WTC11 (cell line): ENCODE measurements at regions not wholly inside any gene's neighbourhood (a gene's known extent, or its start where the extent isn't known, plus 50 kb on each side); places are given as distances from the start of the nearest gene placed in this dataset.

Experiments used
- ATAC-seq: fragments of 200-7000 bp; cut with Tn5 transposase; 2 replicates; pipeline ENCODE4 v1.10.0; 2021; ENCODE audit warnings: mild to moderate bottlenecking, moderate library complexity
- CTCF ChIA-PET: fragments of 300-600 bp; sonication (Branson Sonifier 250); formaldehyde crosslinking; loops from one replicate; lab custom pipeline; 2021; ENCODE audit warnings: antibody characterized with exemption; lab: Charles Lee
- POLR2A ChIA-PET: fragments of 350-600 bp; sonication (Branson Sonifier 250); formaldehyde crosslinking; loops from one replicate; lab custom pipeline; 2021; ENCODE audit warnings: antibody characterized with exemption; lab: Charles Lee
- DNase-seq: peaks from one replicate; pipeline ENCODE4 v3.0.0; 2021; ENCODE audit warnings: low spot score
- H3K27ac Mint-ChIP-seq: 2 replicates; pipeline ENCODE4 v1.8.0; 2021; ENCODE audit warnings: mixed read lengths
- H3K27me3 Mint-ChIP-seq: 2 replicates; pipeline ENCODE4 v1.8.0; 2021; ENCODE audit warnings: low read depth, mild to moderate bottlenecking, moderate library complexity, mixed read lengths
- H3K36me3 Mint-ChIP-seq: 2 replicates; pipeline ENCODE4 v1.8.0; 2021; ENCODE audit warnings: mixed read lengths
- H3K4me1 Mint-ChIP-seq: 2 replicates; pipeline ENCODE4 v1.8.0; 2022; ENCODE audit warnings: mixed read lengths
- H3K4me3 Mint-ChIP-seq: 2 replicates; pipeline ENCODE4 v1.8.0; 2021; ENCODE audit warnings: mild to moderate bottlenecking, moderate library complexity, mixed read lengths
- H3K9me3 Mint-ChIP-seq: 2 replicates; pipeline ENCODE4 v1.8.0; 2021; ENCODE audit warnings: mixed read lengths
- EMX1 ChIP-seq: fragments of 250-450 bp; sonication (Bioruptor Pico); IDR thresholded peaks from 2 replicates; pipeline ENCODE4 v1.8.0; 2021; ENCODE audit warnings: mild to moderate bottlenecking
- FOXK1 ChIP-seq: sonication (generic); formaldehyde crosslinking; IDR thresholded peaks from 2 replicates; pipeline ENCODE4 v1.8.0; 2022; ENCODE audit warnings: mild to moderate bottlenecking, moderate library complexity, missing genetic modification reagents
- GRHL2 ChIP-seq: fragments of 250-450 bp; sonication (Bioruptor Pico); IDR thresholded peaks from 2 replicates; pipeline ENCODE4 v1.8.0; 2022; ENCODE audit warnings: mild to moderate bottlenecking, moderate library complexity; ENCODE audit not compliant: insufficient replicate concordance, severe bottlenecking
- HMGA2 ChIP-seq: fragments of 250-450 bp; sonication (Bioruptor Pico); IDR thresholded peaks from 2 replicates; pipeline ENCODE4 v1.4.0; 2021; ENCODE audit warnings: mild to moderate bottlenecking, moderate library complexity
- NFATC4 ChIP-seq: fragments of 250-450 bp; sonication (Bioruptor Pico); IDR thresholded peaks from 2 replicates; pipeline ENCODE4 v1.9.0; 2021; ENCODE audit warnings: mild to moderate bottlenecking
- PRRX2 ChIP-seq: fragments of 250-450 bp; sonication (Bioruptor Pico); IDR thresholded peaks from 2 replicates; pipeline ENCODE4 v1.8.0; 2021; ENCODE audit warnings: mild to moderate bottlenecking
- RORB ChIP-seq: fragments of 250-450 bp; sonication (Bioruptor Pico); IDR thresholded peaks from 2 replicates; pipeline ENCODE4 v1.9.0; 2021; ENCODE audit warnings: mild to moderate bottlenecking
- SMAD4 ChIP-seq: sonication (generic); formaldehyde crosslinking; IDR thresholded peaks from 2 replicates; pipeline ENCODE4 v1.8.0; 2022; ENCODE audit warnings: mild to moderate bottlenecking, missing genetic modification reagents
- SOX15 ChIP-seq: fragments of 250-450 bp; sonication (Bioruptor Pico); IDR thresholded peaks from 2 replicates; pipeline ENCODE4 v1.9.0; 2021; ENCODE audit warnings: mild to moderate bottlenecking
- TEAD1 ChIP-seq: sonication (generic); formaldehyde crosslinking; IDR thresholded peaks from 2 replicates; pipeline ENCODE4 v1.8.0; 2022; ENCODE audit warnings: mild to moderate bottlenecking, missing genetic modification reagents
- TEAD4 ChIP-seq: sonication (generic); formaldehyde crosslinking; IDR thresholded peaks from 2 replicates; pipeline ENCODE4 v1.8.0; 2022; ENCODE audit warnings: mild to moderate bottlenecking, missing genetic modification reagents
- TP53 ChIP-seq: sonication (generic); formaldehyde crosslinking; IDR thresholded peaks from 2 replicates; pipeline ENCODE4 v1.8.1; 2023; ENCODE audit warnings: mild to moderate bottlenecking, missing genetic modification reagents
- ZBTB21 ChIP-seq: sonication (generic); formaldehyde crosslinking; IDR thresholded peaks from 2 replicates; pipeline ENCODE4 v1.8.1; 2023; ENCODE audit warnings: mild to moderate bottlenecking, missing genetic modification reagents, borderline replicate concordance
- TF ChIP-seq, protein P1 (sequence below): sonication (generic); formaldehyde crosslinking; IDR thresholded peaks from 2 replicates; pipeline ENCODE4 v1.8.0; 2023; ENCODE audit warnings: mild to moderate bottlenecking, missing genetic modification reagents
- TF ChIP-seq, protein P2 (sequence below): sonication (generic); formaldehyde crosslinking; IDR thresholded peaks from 2 replicates; pipeline ENCODE4 v1.8.0; 2023; ENCODE audit warnings: missing genetic modification reagents
- TF ChIP-seq, protein P3 (sequence below): sonication (generic); formaldehyde crosslinking; IDR thresholded peaks from 2 replicates; pipeline ENCODE4 v1.8.1; 2022; ENCODE audit warnings: mild to moderate bottlenecking, missing genetic modification reagents, moderate library complexity, borderline replicate concordance
- TF ChIP-seq, protein P4 (sequence below): sonication (generic); formaldehyde crosslinking; conservative IDR thresholded peaks from 2 replicates; pipeline ENCODE4 v1.8.1; 2022; ENCODE audit warnings: mild to moderate bottlenecking, missing genetic modification reagents
- TF ChIP-seq, protein P5 (sequence below): sonication (generic); formaldehyde crosslinking; IDR thresholded peaks from 2 replicates; pipeline ENCODE4 v1.8.0; 2023; ENCODE audit warnings: missing genetic modification reagents, mild to moderate bottlenecking, borderline replicate concordance
- TF ChIP-seq, protein P6 (sequence below): sonication (generic); formaldehyde crosslinking; IDR thresholded peaks from 2 replicates; pipeline ENCODE4 v1.8.0; 2022; ENCODE audit warnings: mild to moderate bottlenecking, missing genetic modification reagents
- TF ChIP-seq, protein P7 (sequence below): sonication (generic); formaldehyde crosslinking; IDR thresholded peaks from 2 replicates; pipeline ENCODE4 v1.8.0; 2022; ENCODE audit warnings: mild to moderate bottlenecking, missing genetic modification reagents

DNA sequence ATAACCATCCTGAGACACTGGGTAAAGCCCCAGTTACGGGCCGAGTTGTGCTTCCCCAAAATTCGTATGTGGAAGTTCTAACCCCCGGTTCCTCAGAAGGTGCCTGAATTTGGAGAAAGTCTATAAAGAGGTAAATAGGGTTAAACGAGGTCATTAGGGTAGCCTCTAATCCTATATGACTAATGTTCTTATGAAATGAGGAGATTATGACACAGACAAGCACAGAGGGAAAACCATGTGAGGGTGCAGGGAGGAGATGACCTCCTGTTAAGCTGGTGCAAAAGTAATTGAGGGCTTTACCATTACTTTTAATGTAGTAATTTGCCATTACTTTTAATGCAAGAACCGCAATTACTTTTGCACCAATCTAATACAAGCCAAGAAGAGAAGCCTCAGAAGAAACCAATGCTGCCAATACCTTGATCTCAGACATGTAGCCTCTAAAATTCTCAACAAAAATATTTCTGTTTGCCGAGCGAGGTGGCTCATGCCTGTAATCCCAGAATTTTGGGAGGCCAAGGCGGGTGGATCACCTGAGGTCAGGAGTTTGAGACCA lies 260.8 kb downstream of the GPATCH2 start (continued):
- TF ChIP-seq, protein P1, sequence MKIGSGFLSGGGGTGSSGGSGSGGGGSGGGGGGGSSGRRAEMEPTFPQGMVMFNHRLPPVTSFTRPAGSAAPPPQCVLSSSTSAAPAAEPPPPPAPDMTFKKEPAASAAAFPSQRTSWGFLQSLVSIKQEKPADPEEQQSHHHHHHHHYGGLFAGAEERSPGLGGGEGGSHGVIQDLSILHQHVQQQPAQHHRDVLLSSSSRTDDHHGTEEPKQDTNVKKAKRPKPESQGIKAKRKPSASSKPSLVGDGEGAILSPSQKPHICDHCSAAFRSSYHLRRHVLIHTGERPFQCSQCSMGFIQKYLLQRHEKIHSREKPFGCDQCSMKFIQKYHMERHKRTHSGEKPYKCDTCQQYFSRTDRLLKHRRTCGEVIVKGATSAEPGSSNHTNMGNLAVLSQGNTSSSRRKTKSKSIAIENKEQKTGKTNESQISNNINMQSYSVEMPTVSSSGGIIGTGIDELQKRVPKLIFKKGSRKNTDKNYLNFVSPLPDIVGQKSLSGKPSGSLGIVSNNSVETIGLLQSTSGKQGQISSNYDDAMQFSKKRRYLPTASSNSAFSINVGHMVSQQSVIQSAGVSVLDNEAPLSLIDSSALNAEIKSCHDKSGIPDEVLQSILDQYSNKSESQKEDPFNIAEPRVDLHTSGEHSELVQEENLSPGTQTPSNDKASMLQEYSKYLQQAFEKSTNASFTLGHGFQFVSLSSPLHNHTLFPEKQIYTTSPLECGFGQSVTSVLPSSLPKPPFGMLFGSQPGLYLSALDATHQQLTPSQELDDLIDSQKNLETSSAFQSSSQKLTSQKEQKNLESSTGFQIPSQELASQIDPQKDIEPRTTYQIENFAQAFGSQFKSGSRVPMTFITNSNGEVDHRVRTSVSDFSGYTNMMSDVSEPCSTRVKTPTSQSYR (CRISPR knock-in tag), result no peak

DNA sequence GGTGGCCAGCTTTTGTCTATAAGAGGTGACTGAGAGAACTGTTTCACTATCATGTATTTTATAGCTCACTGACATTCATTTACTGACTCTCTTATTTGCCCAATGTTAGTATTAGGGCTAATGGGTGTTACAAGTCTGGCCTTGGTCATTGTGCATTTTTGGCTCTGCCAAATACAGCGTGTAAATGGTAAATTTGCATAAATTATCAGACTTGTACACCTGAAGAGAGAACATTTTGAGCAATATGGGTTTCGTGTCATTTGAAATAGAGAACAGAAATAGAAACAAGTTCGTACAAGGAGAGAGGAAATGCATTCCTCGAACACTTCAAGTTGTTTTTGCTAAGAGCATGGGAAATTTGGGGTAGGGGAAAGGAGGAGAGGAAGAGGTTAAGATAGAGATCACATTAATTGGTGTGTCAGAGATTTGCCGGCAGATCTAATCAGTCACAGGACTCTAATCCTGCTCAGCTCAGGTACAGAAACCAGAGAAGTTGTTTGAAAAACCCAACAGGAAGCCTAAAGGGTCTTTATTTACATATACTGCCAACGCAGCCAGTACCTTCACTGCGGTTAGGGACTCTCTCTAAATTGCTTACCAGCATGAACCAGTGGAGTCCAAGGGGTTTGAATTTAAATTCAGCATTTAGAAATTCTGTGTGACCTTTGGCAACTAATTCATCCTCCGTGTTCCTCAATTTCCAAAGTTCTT lies 261.5 kb downstream of the GPATCH2 start:
- Mint-ChIP-seq H3K4me3 (peak overlapping the region; percentile 47), H3K36me3 (0 out of 2 replicates have a peak, but pooled peaks cover 2% of the 10 kb centered on the region), H3K27ac (no peak overlapping the region), H3K4me1 (peaks cover 44% of the 10 kb centered on the region), H3K9me3 (peaks cover 6% of the 10 kb centered on the region; the same call in 1 of the 2 replicates), H3K27me3 (peaks cover 74% of the 10 kb centered on the region)
- ChIA-PET POLR2A (no interaction called here), CTCF (no interaction called here)
- DNase-seq (no peak), ATAC-seq (peak; percentile 61)
- no peak for TF ChIP-seq TEAD1 (CRISPR knock-in tag)
- no peak for TF ChIP-seq NFATC4 (CRISPR knock-in tag)
- TF ChIP-seq SMAD4 (CRISPR knock-in tag), result no peak
- peak; percentile 50; the same call in 1 of the 2 replicates for TF ChIP-seq FOXK1
- no peak for TF ChIP-seq GRHL2 (CRISPR knock-in tag)

DNA sequence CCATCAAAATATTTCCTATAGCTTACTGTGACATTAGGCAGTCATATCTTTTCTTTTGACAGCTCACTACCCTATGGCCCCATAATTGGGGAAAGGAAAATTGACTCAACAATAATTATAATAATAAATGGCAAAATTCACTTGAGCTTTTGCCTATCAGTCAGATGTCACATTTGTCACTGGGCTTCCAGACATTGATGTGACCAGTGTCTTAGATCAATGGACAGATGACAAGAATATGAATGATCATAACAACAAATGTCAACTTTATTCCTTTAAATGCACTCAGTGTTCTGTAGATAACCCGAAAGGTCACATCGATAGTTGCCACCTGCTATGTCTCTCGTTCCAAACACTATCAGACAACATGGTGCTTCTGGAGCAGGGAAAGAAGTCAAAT lies 266.7 kb downstream of the GPATCH2 start:
- ChIA-PET POLR2A (no interaction called here), CTCF (interaction anchor here (1.4 kb wide), 1 partner anchor 9 kb away, joined by 3 read pairs; no protein-coding TSS in a partner anchor)
- peaks cover 5% of the 10 kb centered on the region for H3K9me3 Mint-ChIP-seq
- H3K27me3 Mint-ChIP-seq, result peaks cover 33% of the 10 kb centered on the region
- no peaks in the 10 kb centered on the region for H3K36me3 Mint-ChIP-seq
- ATAC-seq (no peak), DNase-seq (no peak)
- H3K4me3 Mint-ChIP-seq, result no peak overlapping the region
- H3K27ac Mint-ChIP-seq, result no peak overlapping the region
- TF ChIP-seq, protein P2, sequence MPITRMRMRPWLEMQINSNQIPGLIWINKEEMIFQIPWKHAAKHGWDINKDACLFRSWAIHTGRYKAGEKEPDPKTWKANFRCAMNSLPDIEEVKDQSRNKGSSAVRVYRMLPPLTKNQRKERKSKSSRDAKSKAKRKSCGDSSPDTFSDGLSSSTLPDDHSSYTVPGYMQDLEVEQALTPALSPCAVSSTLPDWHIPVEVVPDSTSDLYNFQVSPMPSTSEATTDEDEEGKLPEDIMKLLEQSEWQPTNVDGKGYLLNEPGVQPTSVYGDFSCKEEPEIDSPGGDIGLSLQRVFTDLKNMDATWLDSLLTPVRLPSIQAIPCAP (CRISPR knock-in tag), result no peak
- TF ChIP-seq EMX1 (no peak), ZBTB21 (no peak), PRRX2 (CRISPR knock-in tag) (no peak)
- TF ChIP-seq, protein P3, sequence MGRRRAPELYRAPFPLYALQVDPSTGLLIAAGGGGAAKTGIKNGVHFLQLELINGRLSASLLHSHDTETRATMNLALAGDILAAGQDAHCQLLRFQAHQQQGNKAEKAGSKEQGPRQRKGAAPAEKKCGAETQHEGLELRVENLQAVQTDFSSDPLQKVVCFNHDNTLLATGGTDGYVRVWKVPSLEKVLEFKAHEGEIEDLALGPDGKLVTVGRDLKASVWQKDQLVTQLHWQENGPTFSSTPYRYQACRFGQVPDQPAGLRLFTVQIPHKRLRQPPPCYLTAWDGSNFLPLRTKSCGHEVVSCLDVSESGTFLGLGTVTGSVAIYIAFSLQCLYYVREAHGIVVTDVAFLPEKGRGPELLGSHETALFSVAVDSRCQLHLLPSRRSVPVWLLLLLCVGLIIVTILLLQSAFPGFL, result no peak
- H3K4me1 Mint-ChIP-seq, result peaks cover 7% of the 10 kb centered on the region

DNA sequence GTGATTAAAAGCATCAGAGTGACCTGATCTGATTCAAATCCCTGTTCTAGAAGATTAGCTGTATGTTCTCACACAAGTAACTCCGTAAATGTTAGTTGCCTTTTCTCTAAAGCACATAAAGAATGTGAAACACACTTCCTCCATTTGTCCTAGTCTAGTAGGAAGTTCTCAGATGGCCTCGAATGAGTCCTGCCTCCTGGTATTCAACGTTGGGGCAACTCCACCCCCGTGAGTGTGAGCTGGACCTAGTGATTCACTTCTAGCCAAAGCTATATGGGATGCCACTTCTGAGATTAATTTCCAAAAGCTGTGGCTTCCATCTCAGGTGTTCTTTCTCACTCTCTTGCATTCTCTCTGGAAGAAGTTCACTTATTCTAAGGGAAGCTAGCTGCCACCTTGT lies 267.6 kb downstream of the GPATCH2 start:
- ATAC-seq (no peak), DNase-seq (no peak)
- CTCF ChIA-PET, result interaction anchor here (1.4 kb wide), 1 partner anchor 10 kb away, joined by 3 read pairs; no protein-coding TSS in a partner anchor
- H3K4me1 Mint-ChIP-seq, result 0 out of 2 replicates have a peak, but pooled peaks cover 4% of the 10 kb centered on the region
- no peak overlapping the region for H3K4me3 Mint-ChIP-seq
- POLR2A ChIA-PET, result no interaction called here
- H3K36me3 Mint-ChIP-seq, result no peaks in the 10 kb centered on the region
- peaks cover 5% of the 10 kb centered on the region for H3K9me3 Mint-ChIP-seq
- peaks cover 24% of the 10 kb centered on the region for H3K27me3 Mint-ChIP-seq
- H3K27ac Mint-ChIP-seq, result no peak overlapping the region
- TF ChIP-seq TP53 (CRISPR knock-in tag), result no peak
- TF ChIP-seq, protein P4, sequence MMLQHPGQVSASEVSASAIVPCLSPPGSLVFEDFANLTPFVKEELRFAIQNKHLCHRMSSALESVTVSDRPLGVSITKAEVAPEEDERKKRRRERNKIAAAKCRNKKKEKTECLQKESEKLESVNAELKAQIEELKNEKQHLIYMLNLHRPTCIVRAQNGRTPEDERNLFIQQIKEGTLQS (CRISPR knock-in tag), result no peak
- no peak for TF ChIP-seq TEAD4 (CRISPR knock-in tag)
- TF ChIP-seq, protein P5, sequence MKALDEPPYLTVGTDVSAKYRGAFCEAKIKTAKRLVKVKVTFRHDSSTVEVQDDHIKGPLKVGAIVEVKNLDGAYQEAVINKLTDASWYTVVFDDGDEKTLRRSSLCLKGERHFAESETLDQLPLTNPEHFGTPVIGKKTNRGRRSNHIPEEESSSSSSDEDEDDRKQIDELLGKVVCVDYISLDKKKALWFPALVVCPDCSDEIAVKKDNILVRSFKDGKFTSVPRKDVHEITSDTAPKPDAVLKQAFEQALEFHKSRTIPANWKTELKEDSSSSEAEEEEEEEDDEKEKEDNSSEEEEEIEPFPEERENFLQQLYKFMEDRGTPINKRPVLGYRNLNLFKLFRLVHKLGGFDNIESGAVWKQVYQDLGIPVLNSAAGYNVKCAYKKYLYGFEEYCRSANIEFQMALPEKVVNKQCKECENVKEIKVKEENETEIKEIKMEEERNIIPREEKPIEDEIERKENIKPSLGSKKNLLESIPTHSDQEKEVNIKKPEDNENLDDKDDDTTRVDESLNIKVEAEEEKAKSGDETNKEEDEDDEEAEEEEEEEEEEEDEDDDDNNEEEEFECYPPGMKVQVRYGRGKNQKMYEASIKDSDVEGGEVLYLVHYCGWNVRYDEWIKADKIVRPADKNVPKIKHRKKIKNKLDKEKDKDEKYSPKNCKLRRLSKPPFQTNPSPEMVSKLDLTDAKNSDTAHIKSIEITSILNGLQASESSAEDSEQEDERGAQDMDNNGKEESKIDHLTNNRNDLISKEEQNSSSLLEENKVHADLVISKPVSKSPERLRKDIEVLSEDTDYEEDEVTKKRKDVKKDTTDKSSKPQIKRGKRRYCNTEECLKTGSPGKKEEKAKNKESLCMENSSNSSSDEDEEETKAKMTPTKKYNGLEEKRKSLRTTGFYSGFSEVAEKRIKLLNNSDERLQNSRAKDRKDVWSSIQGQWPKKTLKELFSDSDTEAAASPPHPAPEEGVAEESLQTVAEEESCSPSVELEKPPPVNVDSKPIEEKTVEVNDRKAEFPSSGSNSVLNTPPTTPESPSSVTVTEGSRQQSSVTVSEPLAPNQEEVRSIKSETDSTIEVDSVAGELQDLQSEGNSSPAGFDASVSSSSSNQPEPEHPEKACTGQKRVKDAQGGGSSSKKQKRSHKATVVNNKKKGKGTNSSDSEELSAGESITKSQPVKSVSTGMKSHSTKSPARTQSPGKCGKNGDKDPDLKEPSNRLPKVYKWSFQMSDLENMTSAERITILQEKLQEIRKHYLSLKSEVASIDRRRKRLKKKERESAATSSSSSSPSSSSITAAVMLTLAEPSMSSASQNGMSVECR (CRISPR knock-in tag), result no peak
- TF ChIP-seq SOX15 (CRISPR knock-in tag), result no peak
- no peak for TF ChIP-seq HMGA2 (CRISPR knock-in tag)
- TF ChIP-seq, protein P6, sequence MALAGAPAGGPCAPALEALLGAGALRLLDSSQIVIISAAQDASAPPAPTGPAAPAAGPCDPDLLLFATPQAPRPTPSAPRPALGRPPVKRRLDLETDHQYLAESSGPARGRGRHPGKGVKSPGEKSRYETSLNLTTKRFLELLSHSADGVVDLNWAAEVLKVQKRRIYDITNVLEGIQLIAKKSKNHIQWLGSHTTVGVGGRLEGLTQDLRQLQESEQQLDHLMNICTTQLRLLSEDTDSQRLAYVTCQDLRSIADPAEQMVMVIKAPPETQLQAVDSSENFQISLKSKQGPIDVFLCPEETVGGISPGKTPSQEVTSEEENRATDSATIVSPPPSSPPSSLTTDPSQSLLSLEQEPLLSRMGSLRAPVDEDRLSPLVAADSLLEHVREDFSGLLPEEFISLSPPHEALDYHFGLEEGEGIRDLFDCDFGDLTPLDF, result no peak
- TF ChIP-seq, protein P7, sequence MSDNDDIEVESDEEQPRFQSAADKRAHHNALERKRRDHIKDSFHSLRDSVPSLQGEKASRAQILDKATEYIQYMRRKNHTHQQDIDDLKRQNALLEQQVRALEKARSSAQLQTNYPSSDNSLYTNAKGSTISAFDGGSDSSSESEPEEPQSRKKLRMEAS, result no peak
- TF ChIP-seq RORB (CRISPR knock-in tag), result no peak
